COLO668 (cell line): ENCODE measurements at regions not wholly inside any gene's neighbourhood (a gene's known extent, or its start where the extent isn't known, plus 50 kb on each side); places are given as distances from the start of the nearest gene placed in this dataset.

Experiments
- DNase-seq: peaks from one replicate; lab custom pipeline; 2025; ENCODE audit not compliant: unreplicated experiment; lab: John Stamatoyannopoulos, UW

- no peak for DNase-seq
These were observed 385.2 kb downstream of the PLK2 start for GRCh38 chr5:58074717-58075116.

- no peak for DNase-seq
These were observed 385.7 kb downstream of the PLK2 start for GRCh38 chr5:58074222-58074621.

DNA sequence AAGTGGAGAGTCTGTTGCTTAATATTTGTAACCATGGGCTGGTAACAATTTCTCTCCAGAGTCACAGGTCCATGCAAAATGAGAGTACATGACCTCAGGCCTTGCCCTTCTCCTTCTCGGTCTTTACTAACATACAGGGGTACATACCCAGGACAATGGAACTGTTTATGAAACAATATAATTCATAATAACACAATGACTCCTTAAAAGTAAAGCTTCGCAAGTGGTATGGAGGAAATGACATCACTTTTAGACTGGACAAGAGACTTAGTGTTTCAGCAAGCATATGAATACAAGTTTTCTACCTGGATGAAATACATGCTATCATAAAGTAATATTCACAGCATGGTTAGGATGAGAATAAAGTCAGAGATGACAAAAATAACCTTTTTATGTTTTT lies 386.6 kb downstream of the PLK2 start:
- no peak for DNase-seq

- DNase-seq: no peak
These were observed 387.5 kb downstream of the PLK2 start for GRCh38 chr5:58072300-58072965.

DNA sequence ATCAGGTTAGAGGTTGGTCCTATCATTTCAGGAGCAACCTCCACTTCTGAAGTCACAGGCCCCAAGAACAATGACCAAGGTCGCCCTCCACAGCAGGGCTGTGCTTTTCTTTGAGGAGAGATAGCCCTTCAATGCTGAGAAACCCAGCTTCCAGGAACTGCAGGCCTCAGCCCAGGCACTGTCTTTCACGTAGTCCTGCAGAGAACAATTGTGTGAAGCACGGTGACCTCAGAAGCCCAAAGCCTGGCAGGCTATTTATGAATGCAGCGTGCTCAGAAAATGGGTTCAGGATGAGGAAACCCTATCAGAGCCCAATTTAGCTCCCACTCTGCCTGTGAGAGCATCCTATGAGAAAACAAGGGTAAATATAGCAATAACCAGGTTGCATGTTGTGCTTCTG lies 388.3 kb downstream of the PLK2 start:
- no peak for DNase-seq

DNA sequence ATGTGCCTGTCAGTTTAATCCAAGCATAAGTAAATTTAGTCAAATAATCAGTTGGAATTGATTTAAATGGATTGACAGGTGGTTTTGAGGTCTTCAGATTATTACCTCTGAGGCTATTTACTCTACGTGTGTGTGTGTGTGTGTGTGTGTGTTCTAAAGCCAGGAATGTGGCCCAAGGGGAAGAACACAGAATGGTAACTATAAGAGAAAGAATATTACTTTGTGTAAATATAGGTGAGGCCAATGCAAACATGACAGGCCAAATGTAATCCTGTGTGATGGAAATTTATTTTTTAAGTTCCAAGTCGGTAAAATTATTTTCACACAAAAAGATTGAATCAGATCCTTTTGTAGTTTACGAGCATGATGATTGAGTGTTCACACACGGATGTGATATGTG lies 390.0 kb downstream of the PLK2 start:
- peak; percentile 3 for DNase-seq

GRCh38 chr5:58069016-58069705 lies 390.7 kb downstream of the PLK2 start:
- no peak for DNase-seq

DNA sequence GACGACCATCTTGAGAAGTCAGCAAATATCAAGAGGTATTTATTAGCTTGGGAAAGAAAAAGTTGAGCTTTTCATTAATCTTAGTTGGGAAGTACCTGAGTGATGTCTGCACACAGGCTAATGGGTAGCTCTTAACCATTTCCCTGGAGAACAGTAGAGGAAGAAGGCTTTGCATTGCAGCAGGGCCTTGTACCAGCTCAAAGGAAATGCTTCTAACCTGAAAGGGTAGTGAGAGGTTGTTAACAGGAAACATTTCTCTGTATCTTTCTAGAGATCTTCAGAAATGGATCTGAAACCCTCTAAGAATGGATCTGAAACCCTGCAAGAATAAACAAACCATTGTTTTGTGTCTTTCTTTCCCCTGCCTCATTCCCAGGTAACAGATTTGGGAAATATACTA lies 393.3 kb downstream of the PLK2 start:
- DNase-seq: no peak

DNA sequence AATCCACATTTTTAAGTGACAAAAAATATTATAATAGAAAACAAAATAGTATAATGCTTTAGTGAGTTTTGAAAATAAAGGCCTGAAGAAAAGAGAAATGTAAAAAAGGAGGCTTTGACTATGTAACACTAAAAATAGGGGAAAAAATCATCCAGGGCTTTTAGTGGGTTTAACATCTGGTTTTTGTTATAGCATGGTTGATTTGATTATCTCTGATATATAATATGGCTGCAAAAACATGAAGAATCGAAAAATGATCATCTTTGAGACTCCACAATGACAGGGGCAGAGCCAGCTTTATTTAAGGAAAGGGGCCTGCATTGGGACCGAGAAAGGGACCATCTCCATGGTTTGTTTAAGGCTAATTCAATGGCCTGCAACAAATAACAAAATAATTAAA lies 393.8 kb downstream of the PLK2 start:
- DNase-seq: no peak

DNA sequence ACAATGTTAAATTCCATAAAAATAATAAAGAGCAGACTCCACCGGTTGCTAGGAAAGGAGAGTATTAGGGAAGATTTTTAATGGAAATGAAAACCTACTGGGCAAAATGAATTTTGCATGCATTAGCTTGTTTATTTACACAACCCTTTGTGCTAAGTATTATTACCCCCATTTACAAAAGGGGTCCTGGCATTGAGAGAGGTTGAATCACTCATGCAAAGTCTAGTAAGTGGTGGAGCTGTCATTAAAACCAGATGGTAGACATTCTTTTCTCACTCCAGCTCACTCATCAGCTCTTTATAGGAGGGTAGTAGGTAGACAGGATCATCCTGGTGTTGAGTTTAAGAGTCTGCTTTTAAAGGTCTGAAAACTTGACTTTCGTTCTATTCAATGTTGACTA lies 395.1 kb downstream of the PLK2 start:
- DNase-seq: no peak

GRCh38 chr5:58060996-58061395 lies 398.9 kb downstream of the PLK2 start:
- no peak for DNase-seq

DNA sequence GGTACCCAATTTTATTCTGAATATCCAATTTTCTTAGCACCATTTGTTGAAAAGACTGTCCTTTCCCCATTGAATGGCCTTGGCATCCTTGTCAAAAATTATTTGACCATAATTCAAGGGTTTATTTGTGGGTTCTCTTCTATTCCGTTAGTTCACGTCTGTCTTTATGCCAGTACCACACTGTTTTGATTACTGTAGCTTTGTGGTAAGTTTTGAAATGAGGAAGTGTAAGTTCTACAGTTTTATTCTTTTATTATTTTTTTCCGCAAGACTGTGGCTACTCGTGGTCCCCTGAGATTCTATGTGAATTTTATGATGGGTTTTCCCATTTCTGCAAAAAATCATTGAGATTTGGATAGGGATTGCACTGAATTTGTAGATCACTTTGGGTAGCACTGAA lies 402.6 kb downstream of the PLK2 start:
- DNase-seq: no peak

DNA sequence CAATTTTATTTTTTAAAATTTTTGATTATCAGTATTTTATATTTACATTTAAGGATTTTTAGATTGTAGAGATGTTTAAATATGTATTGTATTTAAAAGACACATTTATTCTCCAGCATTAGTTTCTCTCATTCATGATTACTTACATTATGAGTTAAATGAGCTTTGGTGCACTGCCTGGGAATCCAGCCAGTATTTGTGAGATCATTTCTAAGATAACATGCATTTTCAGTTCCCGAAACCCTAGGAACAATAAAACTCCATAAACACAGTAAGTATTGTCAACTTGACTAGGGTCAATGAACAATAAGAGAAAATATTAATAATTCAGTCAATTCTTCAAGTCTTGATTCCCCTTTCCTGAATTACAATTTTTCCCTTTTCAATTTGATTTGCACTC lies 403.3 kb downstream of the PLK2 start:
- DNase-seq: no peak

DNA sequence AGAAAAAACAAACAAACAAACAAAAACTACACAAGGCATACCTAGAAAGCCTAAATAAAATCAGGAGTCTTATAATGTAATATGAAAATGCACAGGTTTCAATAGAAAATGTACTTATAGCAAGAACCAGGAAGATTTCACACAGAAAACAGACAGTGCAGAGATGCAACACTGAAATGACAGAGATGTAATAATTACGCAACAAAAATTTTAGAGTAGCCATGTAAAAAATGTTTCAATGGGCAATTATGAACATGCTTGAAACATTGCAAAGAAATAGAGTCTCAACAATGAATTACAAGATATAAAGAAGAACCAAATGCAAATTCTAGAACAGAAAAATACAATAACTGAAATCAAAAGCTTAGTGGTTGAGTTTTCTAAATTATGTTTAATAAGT lies 405.9 kb downstream of the PLK2 start:
- no peak for DNase-seq

GRCh38 chr5:58048954-58049353 lies 410.9 kb downstream of the PLK2 start:
- no peak for DNase-seq

- no peak for DNase-seq
These were observed 411.5 kb downstream of the PLK2 start for GRCh38 chr5:58048185-58048925.

- no peak for DNase-seq
These were observed 413.5 kb downstream of the PLK2 start for GRCh38 chr5:58046371-58046770.

DNA sequence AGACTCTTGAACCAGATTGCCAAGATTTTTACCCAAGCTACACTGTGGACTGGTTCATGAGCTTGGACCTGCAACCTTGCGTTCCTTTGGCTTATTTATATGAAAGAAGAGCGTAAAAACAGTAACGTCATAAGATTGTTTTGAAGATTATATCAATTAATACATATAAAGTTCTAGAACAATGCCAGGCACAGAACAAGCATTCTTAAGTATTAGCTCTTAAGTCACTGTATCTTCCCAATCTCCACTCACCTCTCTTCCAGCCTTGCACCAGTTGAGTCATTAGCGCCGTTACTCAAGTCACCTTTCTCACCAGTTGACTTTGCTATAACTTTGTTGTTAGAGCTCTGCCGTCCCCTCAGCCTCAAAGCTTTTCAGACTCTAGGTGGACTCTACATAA lies 415.7 kb downstream of the PLK2 start:
- no peak for DNase-seq

DNA sequence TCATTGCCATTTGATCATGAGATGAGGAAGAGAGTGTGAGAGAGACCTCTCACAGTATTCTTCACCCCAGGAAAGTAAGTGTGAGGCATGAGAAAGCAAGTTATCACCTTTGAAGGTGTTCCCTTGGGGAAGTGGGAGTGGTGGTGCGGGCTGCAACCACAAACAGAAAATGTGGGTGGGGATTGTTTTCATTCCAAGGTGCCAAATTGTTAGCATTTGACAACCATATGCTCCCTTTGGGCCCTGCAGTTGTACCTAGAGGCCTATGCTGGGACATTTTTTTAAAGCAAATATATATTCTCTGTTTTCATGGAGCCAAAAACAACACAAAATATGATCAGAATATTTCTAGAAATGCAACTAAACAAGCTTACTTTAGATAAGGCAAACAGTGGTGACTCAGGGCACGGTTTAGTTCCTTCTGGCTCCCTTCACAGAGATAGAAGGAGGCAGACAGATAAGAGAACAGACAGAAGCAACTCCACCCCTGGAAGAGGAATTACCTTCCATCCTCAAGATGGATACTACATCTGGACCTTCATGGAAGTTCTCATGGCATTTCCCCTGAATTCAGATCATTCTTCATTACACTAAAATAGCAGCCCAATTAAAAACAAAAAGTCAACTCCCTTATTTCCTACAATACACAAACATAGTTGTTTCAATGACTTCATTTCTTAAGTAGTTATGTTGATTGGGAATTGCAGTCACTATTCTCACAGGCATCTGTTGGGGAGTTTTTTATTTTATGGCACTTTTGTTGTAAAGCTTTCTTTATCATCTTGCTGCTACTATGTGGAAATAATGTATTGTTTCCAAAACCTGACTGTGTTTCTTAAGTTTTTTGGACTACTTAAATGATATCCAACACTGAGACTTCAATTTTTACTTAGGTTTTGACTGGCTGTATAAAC lies 416.6 kb downstream of the PLK2 start:
- DNase-seq: no peak

DNA sequence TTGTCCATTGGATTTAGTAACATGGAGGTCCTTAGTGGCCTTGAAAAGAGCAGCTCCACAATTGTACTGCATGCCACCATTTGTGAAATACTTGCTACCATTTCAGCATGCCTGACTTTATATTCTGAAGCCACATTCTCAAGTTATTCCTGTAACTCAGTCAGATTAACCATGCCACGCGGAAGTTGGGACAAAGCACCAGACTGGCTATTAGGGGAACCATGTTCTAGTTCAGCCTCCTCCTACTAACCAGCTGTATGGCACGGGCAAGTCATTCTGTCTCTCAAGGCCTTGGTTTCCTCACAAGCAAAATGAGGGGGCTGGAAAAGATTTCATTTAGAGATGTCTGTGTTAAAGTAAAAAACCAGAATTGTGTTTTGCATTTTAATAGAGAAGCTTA lies 418.0 kb downstream of the PLK2 start:
- DNase-seq: no peak

DNA sequence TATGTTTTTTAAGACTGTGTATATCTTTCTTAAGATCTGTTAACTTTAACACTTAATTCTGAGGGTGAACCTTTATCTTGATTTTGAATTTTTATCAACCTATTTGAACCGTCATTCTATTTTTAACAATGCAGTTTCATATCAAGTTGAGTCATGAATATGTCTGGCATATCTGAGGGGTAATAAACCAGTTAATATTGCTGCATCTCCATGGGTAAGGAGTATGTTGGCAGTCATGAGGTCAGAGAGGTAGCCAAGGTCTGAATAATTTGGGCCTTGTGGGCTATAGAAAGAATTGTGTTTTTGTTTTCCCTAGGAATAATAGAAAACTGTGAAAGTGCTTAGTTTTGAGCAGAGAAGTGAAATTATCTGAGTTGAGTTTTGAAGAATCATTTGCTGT lies 419.0 kb downstream of the PLK2 start:
- DNase-seq: no peak
